Esophagus (tissue), 2 donors: ENCODE measurements at regions not wholly inside any gene's neighbourhood (a gene's known extent, or its start where the extent isn't known, plus 50 kb on each side); places are given as distances from the start of the nearest gene placed in this dataset.

Experiments used
- H3K27ac ChIP-seq, 2 donors: one replicate each; pipeline ENCODE4 v1.5.1; 2013; ENCODE audit warnings: low read depth in 2 of 2, mild to moderate bottlenecking in 2 of 2, inconsistent platforms in 1 of 2, low read length in 1 of 2, moderate library complexity in 1 of 2
- H3K27me3 ChIP-seq, 2 donors: one replicate each; pipeline ENCODE4 v1.6.1; 2013; ENCODE audit warnings: low read length in 2 of 2, control low read depth in 1 of 2, mild to moderate bottlenecking in 1 of 2; ENCODE audit not compliant: insufficient read depth in 2 of 2, control insufficient read depth in 1 of 2
- H3K36me3 ChIP-seq, 2 donors: one replicate each; pipeline ENCODE4 v1.6.1; 2013; ENCODE audit warnings: low read length in 1 of 2; ENCODE audit not compliant: control insufficient read depth in 2 of 2, insufficient read depth in 2 of 2
- H3K4me1 ChIP-seq, 2 donors: one replicate each; pipeline ENCODE4 v1.6.1; 2013; ENCODE audit warnings: low read length in 1 of 2; ENCODE audit not compliant: control insufficient read depth in 2 of 2, insufficient read depth in 2 of 2
- H3K4me3 ChIP-seq, 2 donors: one replicate each; pipeline ENCODE4 v1.5.1; 2013; ENCODE audit warnings: low read length in 2 of 2, mild to moderate bottlenecking in 2 of 2, low read depth in 1 of 2, moderate library complexity in 1 of 2
- H3K9me3 ChIP-seq, 2 donors: one replicate each; pipeline ENCODE4 v1.6.1; 2013; ENCODE audit warnings: mild to moderate bottlenecking in 2 of 2, low read depth in 1 of 2, low read length in 1 of 2, moderate library complexity in 1 of 2; ENCODE audit not compliant: control insufficient read depth in 2 of 2, insufficient read depth in 1 of 2
- WGBS, 2 donors: extraction: QIAGEN DNeasy Blood & Tissue Kit; methylation state at CpG; one replicate each; pipeline ENCODE4 v1.1.7; 2013; 5-methylcytosine and 5-hydroxymethylcytosine counted together
- donor health status: healthy with polysubstance abuse.
- donor health status: Bipolar disorder and iron deficiency.

DNA sequence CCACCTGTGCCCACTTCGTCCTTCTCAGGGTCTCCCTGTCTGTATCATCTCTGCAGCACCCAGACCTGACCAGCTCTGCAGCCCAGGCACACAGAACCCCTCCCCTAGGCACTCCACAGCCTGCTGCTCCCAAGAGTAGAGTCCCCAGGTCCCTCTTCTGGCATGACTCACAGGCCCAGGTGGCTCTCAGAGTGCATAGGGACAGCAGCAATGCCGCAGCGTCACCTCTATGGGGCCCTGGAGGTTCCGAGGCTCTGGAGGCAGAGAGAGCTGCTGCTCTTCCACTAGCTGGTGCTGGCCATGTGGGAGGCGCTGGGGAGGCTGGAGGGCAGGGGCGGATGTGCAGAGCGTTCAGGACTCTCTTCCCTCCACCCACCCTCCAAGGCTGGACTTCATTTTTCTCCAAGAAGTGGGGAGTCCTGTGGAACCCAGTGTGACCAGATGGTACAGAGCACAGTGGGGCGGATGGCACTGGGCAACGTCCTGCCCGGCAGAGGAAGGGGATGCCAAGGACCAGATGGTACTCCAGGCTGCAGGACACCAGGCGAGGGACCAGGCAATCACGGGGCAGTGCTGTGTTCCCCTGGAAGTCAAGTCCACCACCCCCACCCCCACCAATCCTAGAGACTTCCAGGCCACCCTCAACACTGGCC, 151.7 kb downstream of the RBFOX3 start:
- Histone ChIP-seq H3K4me3 (no peak overlapping the region), H3K36me3 (no peaks in the 10 kb centered on the region), H3K27ac (no peak overlapping the region), H3K4me1 (no peaks in the 10 kb centered on the region), H3K9me3 (no peaks in the 10 kb centered on the region), H3K27me3 (no peaks in the 10 kb centered on the region)
- WGBS, 2 donors: 83 to 86% methylated on average over 12 of the region's 12 CpGs

DNA sequence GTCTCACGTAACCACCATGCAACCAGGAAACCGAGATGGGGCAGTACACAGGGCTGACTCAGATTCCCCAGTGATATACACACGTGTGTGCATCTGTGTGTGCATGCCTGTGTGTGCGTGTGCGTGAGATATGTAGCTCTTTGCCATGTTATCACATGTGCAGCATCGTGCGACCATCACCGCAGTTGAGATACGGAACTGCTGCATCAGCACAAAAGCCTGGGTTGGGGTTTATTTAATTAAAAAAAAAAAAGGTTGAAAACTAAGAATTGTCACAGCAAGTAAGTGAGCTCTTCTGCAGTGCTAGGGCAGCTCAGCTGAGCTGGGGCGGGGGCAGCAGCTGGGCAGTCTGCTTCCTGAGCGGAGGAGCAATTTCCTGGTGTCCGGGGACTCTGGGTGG, 152.5 kb downstream of the RBFOX3 start:
- H3K27ac ChIP-seq: no peak overlapping the region
- H3K4me3 ChIP-seq: no peak overlapping the region
- H3K27me3 ChIP-seq: no peaks in the 10 kb centered on the region
- no peaks in the 10 kb centered on the region for H3K36me3 ChIP-seq
- H3K9me3 ChIP-seq: no peaks in the 10 kb centered on the region
- H3K4me1 ChIP-seq: no peaks in the 10 kb centered on the region
- 70 to 71% methylated on average over 12 of the region's 12 CpGs for WGBS, 2 donors

GRCh38 chr17:79457889-79458288, 153.0 kb downstream of the RBFOX3 start:
- H3K36me3 ChIP-seq: no peaks in the 10 kb centered on the region
- H3K9me3 ChIP-seq: no peaks in the 10 kb centered on the region
- H3K27me3 ChIP-seq: no peaks in the 10 kb centered on the region
- 76 to 79% methylated on average over 12 of the region's 12 CpGs for WGBS, 2 donors
- no peak overlapping the region for H3K27ac ChIP-seq
- H3K4me3 ChIP-seq: no peak overlapping the region
- no peaks in the 10 kb centered on the region for H3K4me1 ChIP-seq

GRCh38 chr17:79457376-79457775, 153.5 kb downstream of the RBFOX3 start:
- WGBS, 2 donors: 75 to 78% methylated on average over 17 of the region's 17 CpGs
- H3K27me3 ChIP-seq: no peaks in the 10 kb centered on the region
- H3K9me3 ChIP-seq: no peaks in the 10 kb centered on the region

DNA sequence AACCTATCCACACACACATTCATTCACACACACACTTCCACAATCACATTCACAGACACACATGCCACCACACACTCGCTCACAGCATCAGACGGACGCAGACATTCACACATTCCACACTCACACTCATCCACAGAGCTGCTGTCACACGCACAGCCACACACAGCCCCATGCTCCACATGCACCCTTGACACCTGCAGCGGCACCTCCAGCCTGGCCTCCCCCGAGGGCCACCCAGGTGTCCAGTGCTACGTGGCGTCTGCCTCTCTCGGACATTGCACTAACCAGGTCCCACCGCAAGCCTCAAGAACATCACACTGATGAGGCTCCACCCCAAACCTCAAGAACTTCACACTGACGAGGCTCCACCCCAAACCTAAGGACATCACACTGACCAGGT, 155.2 kb downstream of the RBFOX3 start:
- whole genome bisulfite sequencing, 2 donors: 85% methylated on average over 11 of the region's 11 CpGs

More at GRCh38 chr17:79457376-79457775, 153.5 kb downstream of the RBFOX3 start:
- no peak overlapping the region for H3K4me3 ChIP-seq
- no peak overlapping the region for H3K27ac ChIP-seq
- H3K36me3 ChIP-seq: no peaks in the 10 kb centered on the region
- H3K4me1 ChIP-seq: no peaks in the 10 kb centered on the region

GRCh38 chr17:79454826-79455225, 156.0 kb downstream of the RBFOX3 start:
- Histone ChIP-seq H3K27me3 (no peaks in the 10 kb centered on the region), H3K9me3 (no peaks in the 10 kb centered on the region), H3K27ac (no peak overlapping the region), H3K36me3 (no peaks in the 10 kb centered on the region), H3K4me1 (no peaks in the 10 kb centered on the region), H3K4me3 (no peak overlapping the region)
- 89 to 91% methylated on average over 6 of the region's 6 CpGs for WGBS, 2 donors

More for the DNA sequence above, 155.2 kb downstream of the RBFOX3 start:
- Histone ChIP-seq H3K9me3 (no peaks in the 10 kb centered on the region), H3K27me3 (no peaks in the 10 kb centered on the region), H3K4me1 (no peaks in the 10 kb centered on the region), H3K4me3 (no peak overlapping the region), H3K27ac (no peak overlapping the region), H3K36me3 (no peaks in the 10 kb centered on the region)

DNA sequence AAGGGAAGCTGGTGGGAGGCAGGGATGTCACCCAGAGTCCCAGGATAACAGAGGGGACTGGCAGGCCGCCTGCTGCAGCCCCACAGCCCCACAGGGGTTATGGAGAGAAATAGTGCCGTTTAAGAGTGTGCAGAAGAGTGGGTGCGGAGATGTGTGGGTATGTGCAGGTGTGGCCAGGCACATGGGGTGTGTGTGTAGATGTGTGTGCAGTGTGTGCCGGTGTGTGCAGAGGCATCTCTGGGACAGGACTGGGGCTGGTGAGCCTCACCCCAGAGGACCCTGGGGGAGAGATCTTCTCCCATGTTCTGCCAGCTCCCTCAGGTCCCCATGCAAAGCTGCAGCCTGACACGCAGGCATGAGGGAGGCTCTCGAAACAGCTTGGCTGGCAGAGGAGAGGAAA, 157.4 kb downstream of the RBFOX3 start:
- no peaks in the 10 kb centered on the region for H3K36me3 ChIP-seq
- no peaks in the 10 kb centered on the region for H3K9me3 ChIP-seq
- WGBS, 2 donors: 71 to 75% methylated on average over 6 of the region's 6 CpGs
- no peaks in the 10 kb centered on the region for H3K27me3 ChIP-seq
- no peaks in the 10 kb centered on the region for H3K4me1 ChIP-seq
- no peak overlapping the region for H3K27ac ChIP-seq
- no peak overlapping the region for H3K4me3 ChIP-seq

GRCh38 chr17:79452706-79453105, 158.1 kb downstream of the RBFOX3 start:
- Histone ChIP-seq H3K9me3 (no peaks in the 10 kb centered on the region), H3K4me1 (no peaks in the 10 kb centered on the region), H3K4me3 (no peak overlapping the region), H3K27me3 (no peaks in the 10 kb centered on the region), H3K36me3 (no peaks in the 10 kb centered on the region), H3K27ac (no peak overlapping the region)
- WGBS, 2 donors: 57 to 72% methylated on average over 11 of the region's 11 CpGs

DNA sequence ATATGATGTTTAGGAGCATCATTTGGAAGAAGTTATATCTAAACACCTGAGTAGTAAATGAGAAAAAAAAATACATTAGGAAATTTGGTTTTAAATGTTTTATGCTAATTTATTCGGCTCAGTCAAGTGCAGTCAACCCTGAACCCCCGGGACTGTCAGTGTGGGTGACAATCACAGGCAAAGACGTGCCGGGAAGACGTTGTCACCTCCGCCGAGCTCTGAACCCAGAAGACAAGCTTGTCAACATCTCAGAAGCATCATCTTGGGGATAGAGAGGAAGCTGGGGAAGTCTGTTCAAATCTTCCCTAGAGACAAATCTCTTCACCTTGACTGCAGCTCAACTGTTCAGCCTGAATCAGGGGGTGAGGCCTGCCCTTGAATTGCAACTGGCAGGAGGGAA, 159.7 kb downstream of the RBFOX3 start:
- Histone ChIP-seq H3K36me3 (no peaks in the 10 kb centered on the region), H3K27me3 (no peaks in the 10 kb centered on the region), H3K4me1 (no peaks in the 10 kb centered on the region), H3K9me3 (no peaks in the 10 kb centered on the region), H3K27ac (no peak overlapping the region), H3K4me3 (no peak overlapping the region)
- 82 to 85% methylated on average over 7 of the region's 7 CpGs for WGBS, 2 donors

- Histone ChIP-seq H3K4me3 (no peak overlapping the region), H3K27ac (no peak overlapping the region), H3K9me3 (no peaks in the 10 kb centered on the region), H3K4me1 (no peaks in the 10 kb centered on the region), H3K27me3 (no peaks in the 10 kb centered on the region), H3K36me3 (no peaks in the 10 kb centered on the region)
- 66 to 72% methylated on average over 12 of the region's 12 CpGs for WGBS, 2 donors
Observed at GRCh38 chr17:79446399-79447009, 164.3 kb downstream of the RBFOX3 start.
